ENCODE measurements at regions not wholly inside any gene's neighbourhood (a gene's known extent, or its start where the extent isn't known, plus 50 kb on each side); places are given as distances from the start of the nearest gene placed in this dataset.
"Not testable (repeated sequence)": the region's sequence is repeated elsewhere in the genome, so short reads cannot be mapped to it uniquely, and the experiment has no call there.

DNA sequence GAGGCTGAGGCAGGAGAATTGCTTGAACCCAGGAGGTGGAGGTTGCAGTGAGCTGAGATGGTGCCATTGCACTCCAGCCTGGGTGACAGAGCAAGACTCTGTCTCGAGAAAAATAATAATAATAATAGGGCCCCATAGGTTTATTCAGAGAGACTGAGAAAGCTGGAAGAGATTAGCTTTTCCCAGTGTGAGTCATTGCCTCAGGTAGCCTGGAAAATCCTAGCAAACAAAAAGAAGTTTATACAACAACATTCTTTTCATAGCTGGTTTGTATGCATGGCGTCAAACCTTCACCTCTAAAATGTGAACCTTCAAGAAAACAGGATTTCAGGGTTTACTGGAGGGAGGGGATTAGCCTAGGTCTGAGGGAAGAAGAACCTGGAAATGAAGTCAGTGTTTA is 2768.8 kb upstream of the TPTE start:
- H3K36me3 ChIP-seq (ENCODE audit: control insufficient read depth in 2 of 4, insufficient read depth in 4 of 4, low read length in 3 of 4); H2AK5ac ChIP-seq (ENCODE audit: low read depth, low read length); H3K4me3 ChIP-seq (ENCODE audit: extremely low read depth in 1 of 4, insufficient read depth in 2 of 4, low read depth in 3 of 4, low read length in 4 of 4); H3K23me2 ChIP-seq (ENCODE audit: low read depth, low read length); H3K79me2 ChIP-seq (ENCODE audit: control insufficient read depth in 1 of 2, insufficient read depth in 2 of 2, low read length in 2 of 2); H2BK5ac ChIP-seq (ENCODE audit: low read depth, low read length); DNase-seq (ENCODE audit: low read depth in 1 of 2, low spot score in 2 of 2); H4K20me1 ChIP-seq (replicated peaks in 1 of 2; ENCODE audit: control insufficient read depth in 1 of 2, insufficient read depth in 2 of 2, low read length in 2 of 2); H2AFZ ChIP-seq (ENCODE audit: low read length); H4K91ac ChIP-seq (replicated peaks; ENCODE audit: insufficient read length, low read length); H3K23ac ChIP-seq (ENCODE audit: insufficient read length); H2BK120ac ChIP-seq (replicated peaks; ENCODE audit: low read depth, low read length); H3K4me1 ChIP-seq (replicated peaks in 1 of 4; ENCODE audit: control insufficient read depth in 3 of 4, insufficient read depth in 4 of 4, low read length in 3 of 4); H3K79me1 ChIP-seq (ENCODE audit: low read depth, low read length); H4K8ac ChIP-seq (ENCODE audit: extremely low read depth, insufficient read depth, low read length); H3K9ac ChIP-seq (replicated peaks in 1 of 4; ENCODE audit: extremely low read depth in 1 of 4, low read depth in 3 of 4, low read length in 3 of 4); H2BK20ac ChIP-seq (ENCODE audit: low read length); H3K56ac ChIP-seq (replicated peaks; ENCODE audit: insufficient read length, low read depth, low read length); H2BK15ac ChIP-seq (ENCODE audit: low read length); H3K27ac ChIP-seq (ENCODE audit: low read depth, low read length); H3K18ac ChIP-seq (ENCODE audit: extremely low read depth, low read length); H3K27me3 ChIP-seq (replicated peaks in 1 of 4; ENCODE audit: control insufficient read depth in 3 of 4, extremely low read depth in 1 of 4, insufficient read depth in 3 of 4, low read length in 3 of 4); H4K5ac ChIP-seq (ENCODE audit: insufficient read length, low read depth, low read length); FAIRE-seq; H3K4me2 ChIP-seq (ENCODE audit: insufficient read depth in 1 of 2, low read depth in 2 of 2, low read length in 2 of 2); H2BK12ac ChIP-seq (ENCODE audit: low read depth, low read length); H3K9me3 ChIP-seq (ENCODE audit: insufficient read depth in 2 of 2, low read depth in 1 of 2, low read length in 1 of 2); CTCF ChIA-PET (ENCODE audit: partially characterized antibody); H3K14ac ChIP-seq (ENCODE audit: insufficient read length); H3K4ac ChIP-seq (replicated peaks; ENCODE audit: insufficient read length, low read depth, low read length); POLR2A ChIA-PET (ENCODE audit: partially characterized antibody): not testable (repeated sequence)
- no CpG with 5 or more reads among the region's 2 CpGs for WGBS, 2 experiments (ENCODE audit: extremely low coverage in 1 of 2, insufficient coverage in 1 of 2, insufficient read length in 1 of 2, insufficient replicate concordance in 2 of 2, low coverage in 1 of 2, low lambda C conversion rate in 2 of 2, missing lambda C conversion rate in 1 of 2)

DNA sequence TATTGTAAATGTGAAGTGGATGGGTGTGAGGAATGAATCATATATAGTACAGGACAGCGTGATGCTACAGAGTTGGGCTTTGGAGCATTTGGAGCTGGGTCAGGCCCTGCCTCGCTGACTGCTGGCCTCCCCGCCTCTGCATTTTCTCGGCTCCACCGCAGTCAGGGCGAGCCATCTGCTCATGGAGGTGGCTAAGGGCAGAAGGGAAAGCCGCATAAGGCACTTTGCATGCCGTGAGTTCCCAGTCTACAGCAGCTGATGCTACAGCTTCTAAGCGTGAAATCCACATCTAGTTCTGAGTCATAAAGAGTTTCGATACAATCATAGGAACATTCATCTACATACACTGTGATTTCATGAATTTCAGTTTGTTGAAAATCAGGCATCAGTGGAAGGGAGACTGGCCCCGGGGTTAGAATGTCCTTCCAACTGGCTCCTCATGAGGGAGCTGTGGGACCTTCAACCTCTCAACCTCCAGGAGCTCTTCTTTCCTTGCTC is 2768.0 kb upstream of the TPTE start:
- H4K91ac ChIP-seq (replicated peaks; ENCODE audit: insufficient read length, low read length); H3K18ac ChIP-seq (ENCODE audit: extremely low read depth, low read length); H4K20me1 ChIP-seq (replicated peaks in 1 of 2; ENCODE audit: control insufficient read depth in 1 of 2, insufficient read depth in 2 of 2, low read length in 2 of 2); DNase-seq (ENCODE audit: low read depth in 1 of 2, low spot score in 2 of 2); H3K79me1 ChIP-seq (ENCODE audit: low read depth, low read length); H3K23me2 ChIP-seq (ENCODE audit: low read depth, low read length); H3K9me3 ChIP-seq (ENCODE audit: insufficient read depth in 2 of 2, low read depth in 1 of 2, low read length in 1 of 2); H3K9ac ChIP-seq (replicated peaks in 1 of 4; ENCODE audit: extremely low read depth in 1 of 4, low read depth in 3 of 4, low read length in 3 of 4); H3K4me3 ChIP-seq (ENCODE audit: extremely low read depth in 1 of 4, insufficient read depth in 2 of 4, low read depth in 3 of 4, low read length in 4 of 4); H3K27ac ChIP-seq (ENCODE audit: low read depth, low read length); H3K4ac ChIP-seq (replicated peaks; ENCODE audit: insufficient read length, low read depth, low read length); POLR2A ChIA-PET (ENCODE audit: partially characterized antibody); H3K4me2 ChIP-seq (ENCODE audit: insufficient read depth in 1 of 2, low read depth in 2 of 2, low read length in 2 of 2); H2AFZ ChIP-seq (ENCODE audit: low read length); CTCF ChIA-PET (ENCODE audit: partially characterized antibody); H3K23ac ChIP-seq (ENCODE audit: insufficient read length); H3K36me3 ChIP-seq (ENCODE audit: control insufficient read depth in 2 of 4, insufficient read depth in 4 of 4, low read length in 3 of 4); H3K4me1 ChIP-seq (replicated peaks in 1 of 4; ENCODE audit: control insufficient read depth in 3 of 4, insufficient read depth in 4 of 4, low read length in 3 of 4); H2BK15ac ChIP-seq (ENCODE audit: low read length); H2BK20ac ChIP-seq (ENCODE audit: low read length); H3K27me3 ChIP-seq (replicated peaks in 1 of 4; ENCODE audit: control insufficient read depth in 3 of 4, extremely low read depth in 1 of 4, insufficient read depth in 3 of 4, low read length in 3 of 4); H2BK5ac ChIP-seq (ENCODE audit: low read depth, low read length); H3K14ac ChIP-seq (ENCODE audit: insufficient read length); H2AK5ac ChIP-seq (ENCODE audit: low read depth, low read length); H3K56ac ChIP-seq (replicated peaks; ENCODE audit: insufficient read length, low read depth, low read length); H2BK12ac ChIP-seq (ENCODE audit: low read depth, low read length); H4K5ac ChIP-seq (ENCODE audit: insufficient read length, low read depth, low read length); FAIRE-seq; H2BK120ac ChIP-seq (replicated peaks; ENCODE audit: low read depth, low read length); H3K79me2 ChIP-seq (ENCODE audit: control insufficient read depth in 1 of 2, insufficient read depth in 2 of 2, low read length in 2 of 2); H4K8ac ChIP-seq (ENCODE audit: extremely low read depth, insufficient read depth, low read length): not testable (repeated sequence)
- WGBS, 2 experiments (ENCODE audit: extremely low coverage in 1 of 2, insufficient coverage in 1 of 2, insufficient read length in 1 of 2, insufficient replicate concordance in 2 of 2, low coverage in 1 of 2, low lambda C conversion rate in 2 of 2, missing lambda C conversion rate in 1 of 2): 50% methylated on average over 5 of the region's 11 CpGs; no CpG with 5 or more reads in 1 of the 2 experiments
